ENCODE measurements at regions not wholly inside any gene's neighbourhood (a gene's known extent, or its start where the extent isn't known, plus 50 kb on each side); places are given as distances from the start of the nearest gene placed in this dataset.

DNA sequence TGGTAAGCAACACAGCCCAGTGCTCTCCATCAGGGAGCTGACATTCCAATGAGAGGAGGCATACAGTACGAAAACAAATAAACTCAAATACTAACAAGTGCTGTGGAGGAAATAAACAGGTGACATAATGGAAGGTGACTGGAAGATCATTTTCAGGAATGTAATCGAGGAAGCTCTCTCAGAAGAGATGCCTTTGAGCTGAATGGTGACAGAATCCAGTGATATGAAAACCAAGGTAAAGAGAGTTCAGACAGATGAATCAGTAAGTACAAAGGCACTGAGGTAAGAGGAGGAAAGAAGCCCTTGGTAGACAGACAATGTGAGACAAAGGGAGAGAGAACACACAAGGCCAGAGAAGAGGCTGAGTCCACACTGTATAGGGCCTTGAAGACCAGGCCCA is 252.1 kb downstream of the LRATD1 start:
- Mint-ChIP-seq H3K27ac (ENCODE audit: unreplicated experiment) (no peak overlapping the region), H3K36me3 (ENCODE audit: low read depth) (no peaks in the 10 kb centered on the region), H3K4me1 (ENCODE audit: low read depth) (no peaks in the 10 kb centered on the region), H3K4me3 (ENCODE audit: unreplicated experiment) (no peak overlapping the region), H3K27me3 (ENCODE audit: low read depth) (peaks cover 4% of the 10 kb centered on the region), H3K9me3 (ENCODE audit: low read depth) (no peaks in the 10 kb centered on the region)
- TF ChIP-seq, protein P1, sequence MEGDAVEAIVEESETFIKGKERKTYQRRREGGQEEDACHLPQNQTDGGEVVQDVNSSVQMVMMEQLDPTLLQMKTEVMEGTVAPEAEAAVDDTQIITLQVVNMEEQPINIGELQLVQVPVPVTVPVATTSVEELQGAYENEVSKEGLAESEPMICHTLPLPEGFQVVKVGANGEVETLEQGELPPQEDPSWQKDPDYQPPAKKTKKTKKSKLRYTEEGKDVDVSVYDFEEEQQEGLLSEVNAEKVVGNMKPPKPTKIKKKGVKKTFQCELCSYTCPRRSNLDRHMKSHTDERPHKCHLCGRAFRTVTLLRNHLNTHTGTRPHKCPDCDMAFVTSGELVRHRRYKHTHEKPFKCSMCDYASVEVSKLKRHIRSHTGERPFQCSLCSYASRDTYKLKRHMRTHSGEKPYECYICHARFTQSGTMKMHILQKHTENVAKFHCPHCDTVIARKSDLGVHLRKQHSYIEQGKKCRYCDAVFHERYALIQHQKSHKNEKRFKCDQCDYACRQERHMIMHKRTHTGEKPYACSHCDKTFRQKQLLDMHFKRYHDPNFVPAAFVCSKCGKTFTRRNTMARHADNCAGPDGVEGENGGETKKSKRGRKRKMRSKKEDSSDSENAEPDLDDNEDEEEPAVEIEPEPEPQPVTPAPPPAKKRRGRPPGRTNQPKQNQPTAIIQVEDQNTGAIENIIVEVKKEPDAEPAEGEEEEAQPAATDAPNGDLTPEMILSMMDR (IDR thresholded peaks at IDR 0.05): no peak
- DNase-seq (ENCODE audit: low spot score): no peak

DNA sequence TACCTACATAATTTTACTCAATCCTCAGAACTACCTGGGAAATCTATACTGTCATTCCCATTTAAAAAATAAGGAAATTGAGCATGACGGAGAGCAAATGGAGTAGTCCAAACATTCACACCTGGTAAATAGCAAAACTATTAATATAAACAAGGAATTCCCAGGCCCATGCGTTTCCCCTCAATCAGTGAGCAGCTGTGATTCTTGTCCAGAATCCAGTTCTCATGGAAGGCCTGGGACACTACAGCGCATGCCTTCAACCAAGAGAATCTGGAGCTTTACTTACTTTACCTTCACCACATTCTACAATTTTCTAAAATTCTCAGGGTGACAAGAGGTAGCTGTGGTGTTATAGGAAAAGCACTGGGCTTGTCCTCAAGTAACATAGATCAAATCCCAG is 259.0 kb downstream of the LRATD1 start:
- no peak overlapping the region for H3K4me3 Mint-ChIP-seq (ENCODE audit: unreplicated experiment)
- no peak overlapping the region for H3K27ac Mint-ChIP-seq (ENCODE audit: unreplicated experiment)
- DNase-seq (ENCODE audit: low spot score): no peak
- TF ChIP-seq, protein P1 (IDR thresholded peaks at IDR 0.05): no peak
- no peaks in the 10 kb centered on the region for H3K27me3 Mint-ChIP-seq (ENCODE audit: low read depth)
- H3K36me3 Mint-ChIP-seq (ENCODE audit: low read depth): no peaks in the 10 kb centered on the region
- peaks cover 17% of the 10 kb centered on the region for H3K9me3 Mint-ChIP-seq (ENCODE audit: low read depth)
- H3K4me1 Mint-ChIP-seq (ENCODE audit: low read depth): no peaks in the 10 kb centered on the region

DNA sequence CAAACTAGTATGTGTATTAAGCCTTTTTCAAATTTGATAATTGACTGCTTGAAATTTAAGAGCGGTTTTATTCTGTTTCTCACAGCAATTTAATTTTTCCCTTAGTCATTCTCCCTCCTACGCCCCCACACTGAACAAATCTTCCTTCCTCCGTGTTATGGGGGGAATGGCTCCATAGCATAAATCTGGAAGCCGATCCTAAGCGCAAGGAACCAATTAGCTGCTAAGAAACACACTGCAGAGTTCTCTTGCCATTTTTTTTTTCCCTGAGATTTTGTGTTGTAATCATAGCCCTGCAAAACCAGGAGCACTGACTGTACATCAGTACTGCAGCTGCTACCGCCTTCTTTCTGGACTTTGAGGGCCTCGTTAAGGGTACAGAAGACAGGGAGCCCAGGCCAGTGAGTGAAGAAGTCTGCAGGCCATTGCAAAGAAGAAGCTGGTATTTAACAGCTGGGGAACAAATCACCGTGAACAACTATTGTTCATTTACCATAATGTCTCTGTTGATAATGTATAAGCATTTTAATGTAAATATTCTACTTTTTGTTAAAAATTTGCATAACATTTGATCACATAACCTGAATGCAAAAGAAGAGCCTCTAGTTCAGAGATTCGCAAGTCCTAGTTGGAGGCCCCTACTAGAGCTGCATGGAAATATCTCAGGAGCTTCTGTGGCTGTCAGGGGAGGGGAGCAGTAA is 264.0 kb downstream of the LRATD1 start:
- Mint-ChIP-seq H3K4me3 (ENCODE audit: unreplicated experiment) (no peak overlapping the region), H3K27me3 (ENCODE audit: low read depth) (no peaks in the 10 kb centered on the region), H3K27ac (ENCODE audit: unreplicated experiment) (no peak overlapping the region), H3K4me1 (ENCODE audit: low read depth) (no peaks in the 10 kb centered on the region), H3K9me3 (ENCODE audit: low read depth) (peaks cover 17% of the 10 kb centered on the region), H3K36me3 (ENCODE audit: low read depth) (no peaks in the 10 kb centered on the region)
- DNase-seq (ENCODE audit: low spot score): no peak
- TF ChIP-seq, protein P1 (IDR thresholded peaks at IDR 0.05): no peak

DNA sequence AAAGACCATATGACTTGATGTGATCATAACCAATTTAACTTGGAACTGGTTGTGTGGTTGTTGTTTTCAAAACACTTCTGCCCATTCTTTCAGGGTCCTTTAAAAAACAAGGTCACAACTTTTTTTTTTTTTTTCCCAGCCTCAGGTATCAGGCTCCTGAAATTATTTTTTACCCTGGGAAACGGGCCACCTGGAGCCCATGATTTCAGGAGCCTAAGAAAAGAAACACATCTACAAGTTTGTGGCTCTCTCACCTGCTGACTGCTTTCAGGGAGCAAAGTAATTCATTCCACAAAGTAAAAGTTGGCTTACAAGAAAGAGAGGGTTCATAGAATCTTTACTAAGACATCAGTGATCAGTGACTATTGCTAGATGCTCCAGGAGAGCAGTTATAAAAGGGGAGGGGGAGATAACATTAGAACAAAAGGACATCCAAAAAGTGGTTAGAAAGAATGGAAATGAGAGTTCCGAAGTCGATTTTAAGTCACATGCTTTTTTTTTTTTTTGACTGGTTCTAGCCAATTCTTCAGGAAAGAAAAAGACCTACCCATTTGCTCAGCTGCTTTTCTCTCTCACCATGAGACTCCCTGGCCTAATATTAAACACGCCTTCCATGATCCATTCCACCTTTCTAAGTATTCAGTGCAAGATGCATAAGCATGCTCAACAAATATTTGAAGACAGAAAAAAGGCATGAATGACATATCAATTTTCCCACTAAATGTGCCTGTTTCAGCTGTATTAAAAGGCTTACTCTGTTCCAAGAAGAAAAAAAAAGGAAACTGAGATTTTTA is 267.3 kb downstream of the LRATD1 start:
- DNase-seq (ENCODE audit: low spot score): no peak

DNA sequence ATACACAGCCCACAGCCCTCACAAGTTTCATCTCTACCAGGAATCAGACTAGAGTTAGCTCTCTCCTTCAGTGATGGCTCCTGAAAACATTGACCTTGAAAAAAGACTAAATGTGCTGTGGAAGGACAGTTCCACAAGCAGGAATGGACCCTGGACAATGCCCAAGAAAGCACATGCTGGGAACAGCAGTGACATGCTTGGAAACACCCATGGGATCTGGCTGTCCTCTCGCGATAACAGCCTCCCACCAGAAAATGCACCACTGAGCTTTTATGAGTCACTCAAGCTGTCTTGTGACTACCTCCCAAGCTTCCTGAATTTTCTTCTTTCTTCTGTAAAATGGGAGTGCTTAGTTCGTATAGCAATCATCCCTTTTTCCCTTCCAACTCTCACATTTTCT is 269.2 kb downstream of the LRATD1 start:
- Mint-ChIP-seq H3K27ac (ENCODE audit: unreplicated experiment) (no peak overlapping the region), H3K36me3 (ENCODE audit: low read depth) (no peaks in the 10 kb centered on the region), H3K9me3 (ENCODE audit: low read depth) (no peaks in the 10 kb centered on the region), H3K4me3 (ENCODE audit: unreplicated experiment) (no peak overlapping the region), H3K4me1 (ENCODE audit: low read depth) (no peaks in the 10 kb centered on the region), H3K27me3 (ENCODE audit: low read depth) (no peaks in the 10 kb centered on the region)
- no peak for DNase-seq (ENCODE audit: low spot score)
- TF ChIP-seq, protein P1 (IDR thresholded peaks at IDR 0.05): no peak

More for the DNA sequence above, 267.3 kb downstream of the LRATD1 start:
- H3K36me3 Mint-ChIP-seq (ENCODE audit: low read depth): no peaks in the 10 kb centered on the region
- TF ChIP-seq, protein P1 (IDR thresholded peaks at IDR 0.05): no peak
- H3K27me3 Mint-ChIP-seq (ENCODE audit: low read depth): no peaks in the 10 kb centered on the region
- H3K4me3 Mint-ChIP-seq (ENCODE audit: unreplicated experiment): no peak overlapping the region
- H3K27ac Mint-ChIP-seq (ENCODE audit: unreplicated experiment): no peak overlapping the region
- H3K9me3 Mint-ChIP-seq (ENCODE audit: low read depth): peaks cover 2% of the 10 kb centered on the region
- no peaks in the 10 kb centered on the region for H3K4me1 Mint-ChIP-seq (ENCODE audit: low read depth)

Data from chondrocyte (in vitro differentiated cells).